CD4-positive, alpha-beta T cell treated with Interleukin-4 for 4 hours (primary cell): ENCODE measurements at regions not wholly inside any gene's neighbourhood (a gene's known extent, or its start where the extent isn't known, plus 50 kb on each side); places are given as distances from the start of the nearest gene placed in this dataset.

Experiments
- DNase-seq: peaks from one replicate; pipeline ENCODE4 v3.0.0-alpha.2; 2020

GRCh38 chr1:164188497-164188896 is 370.5 kb upstream of the PBX1 start:
- no peak for DNase-seq

- DNase-seq: no peak
These were observed 367.8 kb upstream of the PBX1 start for GRCh38 chr1:164191191-164191590.

GRCh38 chr1:164210211-164210739 is 348.7 kb upstream of the PBX1 start:
- DNase-seq: no peak

GRCh38 chr1:164223378-164223777 is 335.6 kb upstream of the PBX1 start:
- no peak for DNase-seq

GRCh38 chr1:164225011-164225410 is 334.0 kb upstream of the PBX1 start:
- no peak for DNase-seq

GRCh38 chr1:164226977-164227376 is 332.0 kb upstream of the PBX1 start:
- DNase-seq: no peak

- DNase-seq: no peak
These were observed 330.1 kb upstream of the PBX1 start for GRCh38 chr1:164228928-164229327.

- DNase-seq: no peak
These were observed 325.8 kb upstream of the PBX1 start for GRCh38 chr1:164233149-164233548.

- DNase-seq: no peak
These were observed 318.9 kb upstream of the PBX1 start for GRCh38 chr1:164240081-164240480.

- no peak for DNase-seq
These were observed 308.6 kb upstream of the PBX1 start for GRCh38 chr1:164250365-164250764.

GRCh38 chr1:164256456-164256855 is 302.5 kb upstream of the PBX1 start:
- DNase-seq: no peak

GRCh38 chr1:164261691-164262240 is 297.2 kb upstream of the PBX1 start:
- no peak for DNase-seq

- DNase-seq: no peak
These were observed 295.4 kb upstream of the PBX1 start for GRCh38 chr1:164263540-164263939.

- DNase-seq: no peak
These were observed 293.8 kb upstream of the PBX1 start for GRCh38 chr1:164265232-164265631.

- no peak for DNase-seq
These were observed 286.8 kb upstream of the PBX1 start for GRCh38 chr1:164272156-164272555.

- DNase-seq: no peak
These were observed 262.8 kb upstream of the PBX1 start for GRCh38 chr1:164296172-164296571.

GRCh38 chr1:164308101-164308500 is 250.9 kb upstream of the PBX1 start:
- DNase-seq: no peak

- DNase-seq: no peak
These were observed 248.8 kb upstream of the PBX1 start for GRCh38 chr1:164310166-164310565.

- no peak for DNase-seq
These were observed 247.6 kb upstream of the PBX1 start for GRCh38 chr1:164311377-164311776.

- no peak for DNase-seq
These were observed 237.9 kb upstream of the PBX1 start for GRCh38 chr1:164320790-164321731.

- no peak for DNase-seq
These were observed 233.2 kb upstream of the PBX1 start for GRCh38 chr1:164325786-164326185.

- DNase-seq: no peak
These were observed 225.6 kb upstream of the PBX1 start for GRCh38 chr1:164333387-164333786.

- no peak for DNase-seq
These were observed 221.6 kb upstream of the PBX1 start for GRCh38 chr1:164337394-164337793.

GRCh38 chr1:164337885-164338284 is 221.1 kb upstream of the PBX1 start:
- DNase-seq: no peak
